Testis (tissue), 2 donors: ENCODE measurements at regions not wholly inside any gene's neighbourhood (a gene's known extent, or its start where the extent isn't known, plus 50 kb on each side); places are given as distances from the start of the nearest gene placed in this dataset.

Experiments used
- POLR2A ChIP-seq: fragments of 450-650 bp; IDR thresholded peaks from one replicate; pipeline ENCODE4 v1.6.1; 2017; ENCODE audit warnings: antibody characterized with exemption, mild to moderate bottlenecking, moderate library complexity
- TF ChIP-seq, protein P1 (sequence below), 3 experiments: fragments of 450-650 bp in 2 of 3; fragments of 200-600 bp in 1 of 3; sonication (generic) in 1 of 3; IDR thresholded peaks; one replicate each; pipeline ENCODE4 v1.5.1; 2016 to 2019; ENCODE audit warnings: antibody characterized with exemption in 3 of 3, mild to moderate bottlenecking in 2 of 3, moderate library complexity in 1 of 3

DNA sequence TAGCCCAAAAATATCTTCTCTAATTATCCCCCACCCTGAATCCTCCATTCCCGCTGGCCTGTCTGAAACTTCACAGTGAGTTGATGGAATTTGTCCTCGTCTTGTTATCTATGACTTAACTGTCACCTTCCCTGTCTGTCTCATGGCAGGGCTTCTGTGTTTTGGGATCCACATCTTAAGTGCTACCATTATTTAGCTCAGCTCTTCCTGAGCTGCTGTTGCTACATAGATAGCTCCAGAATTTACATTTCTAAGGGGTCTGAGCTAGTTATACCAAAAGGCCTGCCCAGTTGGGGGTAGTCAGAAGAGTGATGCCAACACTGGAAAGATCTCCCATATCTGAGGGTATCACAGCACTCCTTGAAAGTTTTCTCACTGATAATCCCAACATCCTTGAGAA is 57.0 kb upstream of the CDKN3 start:
- TF ChIP-seq, protein P1, sequence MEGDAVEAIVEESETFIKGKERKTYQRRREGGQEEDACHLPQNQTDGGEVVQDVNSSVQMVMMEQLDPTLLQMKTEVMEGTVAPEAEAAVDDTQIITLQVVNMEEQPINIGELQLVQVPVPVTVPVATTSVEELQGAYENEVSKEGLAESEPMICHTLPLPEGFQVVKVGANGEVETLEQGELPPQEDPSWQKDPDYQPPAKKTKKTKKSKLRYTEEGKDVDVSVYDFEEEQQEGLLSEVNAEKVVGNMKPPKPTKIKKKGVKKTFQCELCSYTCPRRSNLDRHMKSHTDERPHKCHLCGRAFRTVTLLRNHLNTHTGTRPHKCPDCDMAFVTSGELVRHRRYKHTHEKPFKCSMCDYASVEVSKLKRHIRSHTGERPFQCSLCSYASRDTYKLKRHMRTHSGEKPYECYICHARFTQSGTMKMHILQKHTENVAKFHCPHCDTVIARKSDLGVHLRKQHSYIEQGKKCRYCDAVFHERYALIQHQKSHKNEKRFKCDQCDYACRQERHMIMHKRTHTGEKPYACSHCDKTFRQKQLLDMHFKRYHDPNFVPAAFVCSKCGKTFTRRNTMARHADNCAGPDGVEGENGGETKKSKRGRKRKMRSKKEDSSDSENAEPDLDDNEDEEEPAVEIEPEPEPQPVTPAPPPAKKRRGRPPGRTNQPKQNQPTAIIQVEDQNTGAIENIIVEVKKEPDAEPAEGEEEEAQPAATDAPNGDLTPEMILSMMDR (IDR thresholded peaks at IDR 0.05), result no peak
- no peak for TF ChIP-seq POLR2A
